PC-3 (cell line): ENCODE measurements at regions not wholly inside any gene's neighbourhood (a gene's known extent, or its start where the extent isn't known, plus 50 kb on each side); places are given as distances from the start of the nearest gene placed in this dataset.

Experiments
- CTCF ChIP-seq: fragments of 300-600 bp; sonication (generic); conservative IDR thresholded peaks from 2 replicates; pipeline ENCODE4 v1.5.1; 2017; ENCODE audit warnings: antibody characterized with exemption, low read depth, mild to moderate bottlenecking, low read length
- EZH2phosphoT487 ChIP-seq: fragments of 300-600 bp; sonication (generic); IDR thresholded peaks from 2 replicates; pipeline ENCODE4 v1.6.1; 2018; ENCODE audit warnings: mild to moderate bottlenecking, antibody characterized with exemption, low read length, borderline replicate concordance

- no peak for TF ChIP-seq CTCF
- TF ChIP-seq EZH2phosphoT487: no peak
Measured at GRCh38 chr14:28020112-28020511, 746.5 kb upstream of the FOXG1 start.
